Heart left ventricle (tissue), 13 donors: ENCODE measurements at regions not wholly inside any gene's neighbourhood (a gene's known extent, or its start where the extent isn't known, plus 50 kb on each side); places are given as distances from the start of the nearest gene placed in this dataset.

ENCODE experiments used
- POLR2A ChIP-seq, 2 donors: fragments of 450-650 bp; IDR thresholded peaks; one replicate each; pipeline ENCODE4 v1.6.1; 2017; ENCODE audit warnings: antibody characterized with exemption in 2 of 2, mild to moderate bottlenecking in 2 of 2, moderate library complexity in 2 of 2
- TF ChIP-seq, protein P1 (sequence below), 12 donors: fragments of 200-600 bp; sonication (generic) in 4 of 12; IDR thresholded peaks; one replicate each; pipeline versions ENCODE4 v1.5.0 to v1.8.0; 2018 to 2022; ENCODE audit warnings: antibody characterized with exemption in 12 of 12, mild to moderate bottlenecking in 5 of 12
- donor health status: ischemic (EF 13 %, LVEDD 7.1; RV severe dilation, severe dysfunction).
- donor health status: DM: no; HTN: yes; CAD: no.
- donor health status: DM: no; HTN: no; CAD: no.
- donor health status: ischemic (EF 25% LVEDD 6.9; RV normal size, moderate dysfunction).
- donor health status: ischemic (EF 25% LVEDD 5.7; RV mildly dilated, moderate dysfunction).
- donor health status: ischemic (EF 35%, LVEDD 5.7; RV mildly dilated, moderate dysfunction).
- donor health status: nonischemic (EF 11% LVEDD 7.7; RV severe dilation, severe dysfunction).
- donor health status: DM: yes; HTN: yes; CAD: no.
- donor health status: PGD.
- donor health status: ischemic (EF 29% LVEDD 5.4; RV normal size, mild dysfunction).
- donor health status: nonischemic (EF 23%, LVEDD 6.1; RV moderate dilation, normal function).

GRCh38 chr5:97245386-97245785, 62.3 kb upstream of the RIOK2 start:
- TF ChIP-seq, protein P1, sequence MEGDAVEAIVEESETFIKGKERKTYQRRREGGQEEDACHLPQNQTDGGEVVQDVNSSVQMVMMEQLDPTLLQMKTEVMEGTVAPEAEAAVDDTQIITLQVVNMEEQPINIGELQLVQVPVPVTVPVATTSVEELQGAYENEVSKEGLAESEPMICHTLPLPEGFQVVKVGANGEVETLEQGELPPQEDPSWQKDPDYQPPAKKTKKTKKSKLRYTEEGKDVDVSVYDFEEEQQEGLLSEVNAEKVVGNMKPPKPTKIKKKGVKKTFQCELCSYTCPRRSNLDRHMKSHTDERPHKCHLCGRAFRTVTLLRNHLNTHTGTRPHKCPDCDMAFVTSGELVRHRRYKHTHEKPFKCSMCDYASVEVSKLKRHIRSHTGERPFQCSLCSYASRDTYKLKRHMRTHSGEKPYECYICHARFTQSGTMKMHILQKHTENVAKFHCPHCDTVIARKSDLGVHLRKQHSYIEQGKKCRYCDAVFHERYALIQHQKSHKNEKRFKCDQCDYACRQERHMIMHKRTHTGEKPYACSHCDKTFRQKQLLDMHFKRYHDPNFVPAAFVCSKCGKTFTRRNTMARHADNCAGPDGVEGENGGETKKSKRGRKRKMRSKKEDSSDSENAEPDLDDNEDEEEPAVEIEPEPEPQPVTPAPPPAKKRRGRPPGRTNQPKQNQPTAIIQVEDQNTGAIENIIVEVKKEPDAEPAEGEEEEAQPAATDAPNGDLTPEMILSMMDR (IDR thresholded peaks at IDR 0.05) = no peak
- TF ChIP-seq POLR2A (IDR thresholded peaks at IDR 0.05) = no peak
